Progenitor cell of endocrine pancreas (in vitro differentiated cells): ENCODE measurements at regions not wholly inside any gene's neighbourhood (a gene's known extent, or its start where the extent isn't known, plus 50 kb on each side); places are given as distances from the start of the nearest gene placed in this dataset.

ENCODE experiments used
- DNase-seq: peaks from one replicate; pipeline ENCODE4 v3.0.0; 2021; ENCODE audit warnings: low spot score; ENCODE audit not compliant: unreplicated experiment
- H3K27ac Mint-ChIP-seq: 2 replicates; pipeline ENCODE4 v1.8.0; 2021; ENCODE audit warnings: mild to moderate bottlenecking, moderate library complexity, mixed read lengths
- H3K27me3 Mint-ChIP-seq: 2 replicates; pipeline ENCODE4 v1.8.0; 2021; ENCODE audit warnings: mixed read lengths
- H3K36me3 Mint-ChIP-seq: 2 replicates; pipeline ENCODE4 v1.8.0; 2022; ENCODE audit warnings: mixed read lengths; ENCODE audit not compliant: insufficient read depth
- H3K4me1 Mint-ChIP-seq: 2 replicates; pipeline ENCODE4 v1.8.0; 2021; ENCODE audit warnings: low read depth, mixed read lengths
- H3K4me3 Mint-ChIP-seq: 2 replicates; pipeline ENCODE4 v1.8.0; 2021; ENCODE audit warnings: low read depth, mild to moderate bottlenecking, moderate library complexity, mixed read lengths
- H3K9me3 Mint-ChIP-seq: 2 replicates; pipeline ENCODE4 v1.8.0; 2021; ENCODE audit warnings: low read depth, mixed read lengths
- TF ChIP-seq, protein P1 (sequence below): fragments of 200-600 bp; sonication (generic); IDR thresholded peaks from one replicate; pipeline ENCODE4 v1.5.0; 2021; ENCODE audit warnings: antibody characterized with exemption, mild to moderate bottlenecking; ENCODE audit not compliant: unreplicated experiment

DNA sequence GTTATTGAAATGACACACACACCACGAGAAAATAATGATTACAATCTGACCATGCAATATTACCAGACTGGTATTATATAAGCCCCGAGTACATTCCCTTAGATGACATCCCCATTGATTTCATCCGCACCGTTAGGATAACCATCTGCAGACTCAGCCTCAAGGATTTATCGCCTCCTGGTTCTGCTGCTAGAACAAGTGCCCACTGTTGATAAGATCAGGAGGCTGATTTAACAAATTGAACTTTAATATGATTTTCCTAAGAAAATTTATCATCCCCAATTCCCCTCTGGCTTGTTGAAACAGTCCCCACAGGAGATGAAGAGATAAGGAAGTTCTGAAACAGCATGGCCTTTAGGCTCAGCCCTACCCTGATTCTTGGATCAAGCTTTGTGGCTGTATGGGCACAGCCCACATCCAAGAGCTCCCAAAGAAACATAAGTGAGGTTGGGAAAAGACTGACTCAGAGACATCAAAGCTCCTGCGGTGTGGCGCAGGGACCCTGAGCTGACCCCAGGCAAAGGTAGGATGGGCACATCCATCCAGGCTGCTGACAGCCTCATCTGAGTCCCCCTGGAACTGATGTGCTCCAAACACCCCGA lies 59.2 kb upstream of the CHCHD3 start:
- H3K36me3 Mint-ChIP-seq, result no peaks in the 10 kb centered on the region
- no peaks in the 10 kb centered on the region for H3K4me1 Mint-ChIP-seq
- TF ChIP-seq, protein P1, sequence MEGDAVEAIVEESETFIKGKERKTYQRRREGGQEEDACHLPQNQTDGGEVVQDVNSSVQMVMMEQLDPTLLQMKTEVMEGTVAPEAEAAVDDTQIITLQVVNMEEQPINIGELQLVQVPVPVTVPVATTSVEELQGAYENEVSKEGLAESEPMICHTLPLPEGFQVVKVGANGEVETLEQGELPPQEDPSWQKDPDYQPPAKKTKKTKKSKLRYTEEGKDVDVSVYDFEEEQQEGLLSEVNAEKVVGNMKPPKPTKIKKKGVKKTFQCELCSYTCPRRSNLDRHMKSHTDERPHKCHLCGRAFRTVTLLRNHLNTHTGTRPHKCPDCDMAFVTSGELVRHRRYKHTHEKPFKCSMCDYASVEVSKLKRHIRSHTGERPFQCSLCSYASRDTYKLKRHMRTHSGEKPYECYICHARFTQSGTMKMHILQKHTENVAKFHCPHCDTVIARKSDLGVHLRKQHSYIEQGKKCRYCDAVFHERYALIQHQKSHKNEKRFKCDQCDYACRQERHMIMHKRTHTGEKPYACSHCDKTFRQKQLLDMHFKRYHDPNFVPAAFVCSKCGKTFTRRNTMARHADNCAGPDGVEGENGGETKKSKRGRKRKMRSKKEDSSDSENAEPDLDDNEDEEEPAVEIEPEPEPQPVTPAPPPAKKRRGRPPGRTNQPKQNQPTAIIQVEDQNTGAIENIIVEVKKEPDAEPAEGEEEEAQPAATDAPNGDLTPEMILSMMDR, result no peak
- no peak overlapping the region for H3K27ac Mint-ChIP-seq
- H3K4me3 Mint-ChIP-seq, result no peak overlapping the region
- H3K9me3 Mint-ChIP-seq, result no peaks in the 10 kb centered on the region
- no peak for DNase-seq
- no peaks in the 10 kb centered on the region for H3K27me3 Mint-ChIP-seq

DNA sequence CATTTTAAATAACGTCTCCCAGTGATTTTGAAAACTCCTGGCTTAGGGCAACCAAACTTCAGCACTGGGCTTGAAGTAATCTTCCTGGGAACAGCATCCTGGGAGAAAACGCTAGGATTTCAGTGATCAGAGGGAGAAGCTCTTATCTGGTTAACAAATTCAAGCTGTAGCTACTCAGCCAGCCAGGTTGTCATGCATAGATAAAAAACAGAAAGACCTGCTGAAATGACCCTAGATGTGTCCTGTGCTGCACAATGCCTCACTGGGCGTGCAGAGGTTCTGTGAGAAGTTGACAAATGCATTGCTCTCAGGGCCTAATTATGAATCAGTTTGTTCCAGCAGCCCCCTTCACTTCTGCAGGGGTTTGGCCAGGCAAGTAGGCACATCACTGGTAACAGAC lies 68.9 kb upstream of the CHCHD3 start:
- no peaks in the 10 kb centered on the region for H3K27me3 Mint-ChIP-seq
- no peaks in the 10 kb centered on the region for H3K9me3 Mint-ChIP-seq
- DNase-seq, result no peak
- TF ChIP-seq, protein P1, result no peak
- H3K36me3 Mint-ChIP-seq, result no peaks in the 10 kb centered on the region
- H3K4me1 Mint-ChIP-seq, result no peaks in the 10 kb centered on the region
- H3K4me3 Mint-ChIP-seq, result no peak overlapping the region
- no peak overlapping the region for H3K27ac Mint-ChIP-seq

DNA sequence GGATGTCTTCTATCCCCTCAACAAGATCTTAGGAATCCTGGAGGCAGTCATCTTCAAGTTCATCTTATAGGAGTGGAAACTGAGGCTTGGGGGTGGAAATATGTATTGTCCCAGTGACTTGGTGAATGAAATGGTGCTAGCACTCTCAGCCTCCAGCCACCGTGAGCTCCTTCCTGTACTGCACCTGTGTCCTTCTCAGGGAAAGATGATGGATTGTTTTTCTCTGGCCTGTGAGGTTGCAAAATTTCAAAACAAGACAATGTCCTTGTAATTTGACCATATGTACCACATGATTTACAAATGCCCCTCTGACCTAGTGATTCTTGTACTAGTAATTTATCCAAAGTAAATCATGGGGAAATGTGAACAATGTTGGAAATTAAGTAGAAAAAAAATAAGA lies 71.0 kb upstream of the CHCHD3 start:
- H3K9me3 Mint-ChIP-seq, result no peaks in the 10 kb centered on the region
- TF ChIP-seq, protein P1, result no peak
- no peaks in the 10 kb centered on the region for H3K4me1 Mint-ChIP-seq
- DNase-seq, result no peak
- no peak overlapping the region for H3K27ac Mint-ChIP-seq
- no peaks in the 10 kb centered on the region for H3K36me3 Mint-ChIP-seq
- H3K27me3 Mint-ChIP-seq, result no peaks in the 10 kb centered on the region
- H3K4me3 Mint-ChIP-seq, result no peak overlapping the region

DNA sequence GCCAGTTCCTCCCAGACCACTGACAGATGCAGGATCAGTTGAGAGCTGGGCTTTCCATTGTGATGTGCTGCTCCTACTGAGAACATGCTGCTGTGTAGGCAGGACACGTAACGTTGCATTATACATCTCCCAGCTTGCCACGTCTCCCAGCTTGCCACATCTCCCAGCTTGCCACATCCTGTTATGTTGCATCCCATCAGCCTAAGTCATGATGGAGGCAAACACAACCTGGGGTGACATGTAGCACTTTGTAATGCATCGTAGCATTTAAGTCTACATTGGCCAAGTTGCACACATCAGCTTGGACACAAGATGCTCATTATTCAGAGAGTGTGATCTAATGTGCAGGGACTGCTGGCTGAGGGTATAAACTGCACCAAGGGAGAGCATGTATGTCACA lies 73.3 kb upstream of the CHCHD3 start:
- H3K4me1 Mint-ChIP-seq, result no peaks in the 10 kb centered on the region
- TF ChIP-seq, protein P1, result no peak
- H3K4me3 Mint-ChIP-seq, result no peak overlapping the region
- H3K27me3 Mint-ChIP-seq, result no peaks in the 10 kb centered on the region
- H3K36me3 Mint-ChIP-seq, result no peaks in the 10 kb centered on the region
- no peak for DNase-seq
- H3K9me3 Mint-ChIP-seq, result no peaks in the 10 kb centered on the region
- no peak overlapping the region for H3K27ac Mint-ChIP-seq

DNA sequence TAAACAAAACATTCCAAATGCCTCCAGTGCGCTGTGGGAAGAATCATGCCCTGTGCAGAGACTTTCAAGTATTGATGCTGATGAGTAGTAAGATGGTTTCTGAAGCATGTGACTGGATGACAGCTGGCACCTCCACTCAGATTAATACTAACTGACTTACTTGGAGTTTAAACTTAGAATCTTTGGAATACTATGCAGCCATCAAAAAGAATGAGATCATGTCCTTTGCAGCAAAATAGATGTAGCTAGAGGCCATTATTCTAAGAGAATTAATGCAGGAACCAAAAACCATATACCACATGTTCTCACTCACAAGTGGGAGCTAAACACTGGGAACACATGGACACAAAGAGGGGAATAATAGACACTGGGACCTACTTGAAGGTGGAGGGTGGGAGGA lies 73.8 kb upstream of the CHCHD3 start:
- Mint-ChIP-seq H3K4me1 (no peaks in the 10 kb centered on the region), H3K4me3 (no peak overlapping the region), H3K9me3 (no peaks in the 10 kb centered on the region), H3K36me3 (no peaks in the 10 kb centered on the region), H3K27me3 (no peaks in the 10 kb centered on the region), H3K27ac (no peak overlapping the region)
- TF ChIP-seq, protein P1, result no peak
- no peak for DNase-seq
